IPS-18a (cell line): ENCODE measurements at regions not wholly inside any gene's neighbourhood (a gene's known extent, or its start where the extent isn't known, plus 50 kb on each side); places are given as distances from the start of the nearest gene placed in this dataset.

Source experiments
- H3K27ac ChIP-seq: one replicate; pipeline ENCODE4 v1.5.1; 2013; ENCODE audit warnings: low read length
- H3K27me3 ChIP-seq: one replicate; pipeline ENCODE4 v1.6.1; 2013; ENCODE audit warnings: mild to moderate bottlenecking, low read length; ENCODE audit not compliant: control insufficient read depth, insufficient read depth
- H3K36me3 ChIP-seq: one replicate; pipeline ENCODE4 v1.6.1; 2013; ENCODE audit warnings: low read depth, low read length; ENCODE audit not compliant: control insufficient read depth
- H3K4me1 ChIP-seq: one replicate; pipeline ENCODE4 v1.6.1; 2013; ENCODE audit warnings: low read depth, low read length; ENCODE audit not compliant: control insufficient read depth
- H3K4me3 ChIP-seq: one replicate; pipeline ENCODE4 v1.5.1; 2013; ENCODE audit warnings: low read length
- H3K9ac ChIP-seq: one replicate; pipeline ENCODE4 v1.6.1; 2013; ENCODE audit warnings: mild to moderate bottlenecking, low read length, moderate library complexity
- H3K9me3 ChIP-seq: one replicate; pipeline ENCODE4 v1.6.1; 2013; ENCODE audit warnings: low read depth, low read length; ENCODE audit not compliant: control insufficient read depth

DNA sequence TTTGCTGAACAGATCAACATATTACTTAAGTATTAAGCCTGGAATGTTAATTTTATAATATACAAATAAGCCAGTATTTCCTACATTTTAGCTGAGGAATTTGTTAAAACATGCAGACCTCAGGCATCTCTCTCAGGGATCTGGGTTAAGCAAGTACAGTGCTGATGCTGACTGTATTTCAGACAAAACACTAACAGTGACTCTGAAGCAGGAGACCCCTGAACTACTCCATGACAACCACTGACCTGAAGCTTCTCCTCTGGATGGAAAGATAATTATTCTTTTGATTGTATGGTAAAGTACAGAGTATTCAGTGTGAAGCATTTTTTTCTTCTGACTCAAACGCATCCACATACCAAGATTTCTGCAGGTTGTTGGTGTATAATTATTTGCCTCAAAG is 680.8 kb downstream of the LIG4 start:
- Histone ChIP-seq H3K9me3 (no peaks in the 10 kb centered on the region), H3K4me3 (no peak overlapping the region), H3K36me3 (no peaks in the 10 kb centered on the region), H3K4me1 (no peaks in the 10 kb centered on the region), H3K9ac (no peak overlapping the region), H3K27me3 (no peaks in the 10 kb centered on the region), H3K27ac (no peak overlapping the region)

DNA sequence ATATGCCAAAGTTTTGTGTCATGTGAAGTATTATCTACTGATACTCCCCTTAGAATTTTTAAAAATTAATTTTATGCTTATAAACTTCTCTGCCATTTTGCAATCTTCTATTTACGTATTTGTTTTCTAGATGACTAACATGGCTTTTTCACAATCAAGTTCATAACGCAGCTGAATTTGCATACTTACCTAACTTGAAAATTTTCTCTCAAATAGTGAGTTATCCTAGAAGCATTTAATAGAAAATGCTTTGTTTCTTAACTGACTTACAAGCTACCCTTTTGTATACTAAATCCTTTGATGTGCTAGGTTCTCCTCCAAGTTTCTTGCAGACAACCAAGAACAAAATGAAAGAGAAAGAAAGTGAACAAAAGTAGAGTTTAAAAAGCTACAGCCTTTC is 683.5 kb downstream of the LIG4 start:
- Histone ChIP-seq H3K9ac (no peak overlapping the region), H3K4me3 (no peak overlapping the region), H3K36me3 (no peaks in the 10 kb centered on the region), H3K9me3 (no peaks in the 10 kb centered on the region), H3K27me3 (no peaks in the 10 kb centered on the region), H3K4me1 (no peaks in the 10 kb centered on the region), H3K27ac (no peak overlapping the region)

DNA sequence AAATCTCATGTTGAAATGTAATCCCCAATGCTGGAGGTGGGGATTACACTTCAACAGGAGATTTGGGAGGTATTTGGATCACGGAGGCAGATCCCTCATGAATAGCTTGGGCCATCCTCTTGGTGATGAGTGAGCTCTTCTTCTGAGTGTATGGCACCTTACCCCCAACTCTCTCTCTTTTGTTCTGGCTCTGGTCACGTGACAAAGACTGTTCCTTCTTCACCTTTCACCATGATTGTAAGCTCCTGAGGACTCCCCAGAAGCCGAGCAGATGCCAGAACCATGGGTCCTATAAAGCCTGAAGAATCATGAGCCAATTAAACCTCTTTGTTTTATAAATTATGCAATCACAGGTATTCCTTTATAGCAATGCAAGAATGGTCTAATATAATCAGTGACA is 684.2 kb downstream of the LIG4 start:
- H3K36me3 ChIP-seq: no peaks in the 10 kb centered on the region
- no peak overlapping the region for H3K4me3 ChIP-seq
- H3K4me1 ChIP-seq: no peaks in the 10 kb centered on the region
- no peak overlapping the region for H3K9ac ChIP-seq
- no peaks in the 10 kb centered on the region for H3K27me3 ChIP-seq
- H3K27ac ChIP-seq: no peak overlapping the region
- no peaks in the 10 kb centered on the region for H3K9me3 ChIP-seq

DNA sequence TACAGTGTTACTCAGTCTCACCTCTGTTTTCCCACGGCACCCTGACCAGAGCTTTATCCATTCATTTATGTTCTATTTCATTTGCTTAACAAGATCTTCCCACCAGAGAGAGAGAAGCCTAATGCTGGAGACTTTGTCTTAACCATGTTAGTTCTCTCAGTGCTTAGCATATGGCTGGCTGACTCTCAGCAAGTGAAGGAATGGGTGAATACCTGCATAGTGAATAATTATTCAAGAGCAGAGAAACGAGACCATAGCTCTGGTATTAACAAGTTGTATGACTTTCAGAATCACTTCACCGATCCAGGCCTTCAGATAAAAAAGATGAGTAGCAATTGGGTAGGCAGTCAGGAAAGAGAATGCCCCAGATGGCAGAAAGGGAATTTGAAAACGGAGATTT is 686.3 kb downstream of the LIG4 start:
- Histone ChIP-seq H3K27me3 (no peaks in the 10 kb centered on the region), H3K9ac (no peak overlapping the region), H3K36me3 (no peaks in the 10 kb centered on the region), H3K4me1 (no peaks in the 10 kb centered on the region), H3K27ac (no peak overlapping the region), H3K9me3 (no peaks in the 10 kb centered on the region), H3K4me3 (no peak overlapping the region)

DNA sequence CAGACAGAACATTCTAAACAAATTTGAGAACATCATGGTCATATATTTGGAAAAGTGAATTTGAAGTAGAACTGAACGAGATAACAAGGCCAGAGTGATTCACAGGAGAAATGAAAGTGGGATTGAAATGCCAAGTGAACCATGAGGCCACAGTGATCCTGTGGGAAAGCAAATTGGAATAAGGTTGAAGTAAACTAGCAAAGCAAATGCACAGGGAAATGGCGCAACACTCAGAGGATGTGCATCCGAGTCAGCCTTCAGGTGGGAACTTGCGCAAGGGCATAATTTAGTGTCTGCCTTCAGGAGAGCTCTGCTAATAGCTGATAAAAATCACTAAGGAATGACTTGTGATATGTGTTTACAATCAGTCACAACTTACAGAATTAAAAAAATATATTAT is 696.6 kb downstream of the LIG4 start:
- Histone ChIP-seq H3K9me3 (no peaks in the 10 kb centered on the region), H3K27ac (no peak overlapping the region), H3K4me1 (no peaks in the 10 kb centered on the region), H3K27me3 (no peaks in the 10 kb centered on the region), H3K4me3 (no peak overlapping the region), H3K9ac (no peak overlapping the region), H3K36me3 (no peaks in the 10 kb centered on the region)

DNA sequence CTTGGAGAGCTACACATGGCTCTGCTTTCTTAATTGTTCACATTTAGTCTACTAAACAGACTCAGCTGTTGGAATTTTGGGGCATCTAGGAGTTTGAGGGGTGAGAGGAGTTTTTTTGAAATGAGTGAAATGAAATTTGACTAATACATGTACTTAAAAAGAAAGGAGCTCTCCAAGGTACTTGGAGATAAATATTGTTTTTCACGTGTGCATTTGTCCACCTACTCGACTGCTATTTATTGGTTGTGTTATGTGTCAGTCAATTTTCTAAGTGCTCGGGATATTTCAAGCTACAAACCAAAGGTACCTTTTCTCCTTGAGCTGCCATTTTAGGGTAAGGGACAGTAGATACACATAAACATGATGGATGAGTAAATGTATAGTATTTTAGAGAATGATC is 697.0 kb downstream of the LIG4 start:
- H3K4me1 ChIP-seq: no peaks in the 10 kb centered on the region
- no peak overlapping the region for H3K9ac ChIP-seq
- no peaks in the 10 kb centered on the region for H3K9me3 ChIP-seq
- no peaks in the 10 kb centered on the region for H3K36me3 ChIP-seq
- no peak overlapping the region for H3K27ac ChIP-seq
- H3K4me3 ChIP-seq: no peak overlapping the region
- no peaks in the 10 kb centered on the region for H3K27me3 ChIP-seq

DNA sequence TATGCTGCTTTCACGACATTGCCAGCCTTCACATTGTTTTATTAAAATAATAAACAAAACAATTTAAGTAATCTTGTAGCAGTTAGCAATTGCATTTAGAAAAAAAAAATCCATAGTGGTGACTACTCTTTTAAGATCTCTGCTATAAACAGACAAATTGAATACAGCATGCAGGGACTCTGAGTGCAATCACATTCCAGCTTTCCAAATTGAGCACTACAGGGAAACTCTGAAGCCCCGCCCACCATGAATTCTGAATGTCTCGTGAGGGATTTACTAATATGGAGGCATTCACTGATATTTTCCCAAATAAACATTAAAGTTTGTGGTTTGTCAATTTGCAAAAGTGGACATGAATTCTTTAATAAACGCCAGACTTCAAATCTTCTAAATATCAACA is 698.8 kb downstream of the LIG4 start:
- peaks cover 3% of the 10 kb centered on the region for H3K4me1 ChIP-seq
- H3K27ac ChIP-seq: no peak overlapping the region
- no peaks in the 10 kb centered on the region for H3K36me3 ChIP-seq
- no peaks in the 10 kb centered on the region for H3K9me3 ChIP-seq
- no peak overlapping the region for H3K4me3 ChIP-seq
- no peak overlapping the region for H3K9ac ChIP-seq
- no peaks in the 10 kb centered on the region for H3K27me3 ChIP-seq

DNA sequence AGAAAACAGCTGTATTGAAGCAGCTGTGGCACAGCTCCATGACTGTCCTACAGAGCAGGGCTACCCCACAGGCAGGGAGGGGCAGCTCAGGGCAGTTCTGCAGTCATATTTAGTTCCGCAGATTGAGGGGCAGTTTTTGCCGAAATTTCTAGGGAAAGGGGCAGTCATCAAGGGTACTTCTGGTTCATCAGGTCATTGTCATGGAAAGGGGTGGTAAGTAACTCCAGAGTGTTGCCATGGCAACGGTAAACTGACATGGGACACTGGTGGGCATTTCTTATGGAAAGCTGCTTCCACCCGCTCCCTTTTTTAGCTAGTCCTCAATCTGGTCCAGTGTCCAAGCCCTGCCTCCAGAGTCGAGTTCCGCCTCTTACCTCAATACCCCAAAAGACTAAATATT is 702.8 kb downstream of the LIG4 start:
- Histone ChIP-seq H3K36me3 (no peaks in the 10 kb centered on the region), H3K4me1 (peaks cover 3% of the 10 kb centered on the region), H3K27me3 (no peaks in the 10 kb centered on the region), H3K9me3 (no peaks in the 10 kb centered on the region), H3K27ac (no peak overlapping the region), H3K4me3 (no peak overlapping the region), H3K9ac (no peak overlapping the region)

DNA sequence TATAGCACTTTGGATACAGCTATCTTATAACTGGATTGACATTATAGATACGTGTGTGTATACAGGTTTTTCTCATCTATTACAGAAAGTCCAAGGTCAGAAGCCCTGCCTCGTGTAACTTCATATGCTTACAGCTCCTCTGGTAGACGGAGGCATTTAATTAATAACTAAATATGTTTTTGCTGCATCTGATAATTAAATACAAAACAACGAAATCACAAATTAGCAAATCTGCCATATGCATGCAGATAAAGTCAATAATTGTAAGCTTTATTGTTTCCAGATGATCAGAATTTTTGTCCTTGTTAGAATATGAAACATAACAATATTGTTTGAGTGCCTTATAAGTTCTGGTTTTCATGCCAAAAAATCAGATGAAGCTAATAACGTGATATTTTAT is 717.7 kb downstream of the LIG4 start:
- H3K9ac ChIP-seq: no peak overlapping the region
- no peak overlapping the region for H3K4me3 ChIP-seq
- H3K27me3 ChIP-seq: no peaks in the 10 kb centered on the region
- H3K36me3 ChIP-seq: no peaks in the 10 kb centered on the region
- no peaks in the 10 kb centered on the region for H3K4me1 ChIP-seq
- no peak overlapping the region for H3K27ac ChIP-seq
- H3K9me3 ChIP-seq: no peaks in the 10 kb centered on the region

DNA sequence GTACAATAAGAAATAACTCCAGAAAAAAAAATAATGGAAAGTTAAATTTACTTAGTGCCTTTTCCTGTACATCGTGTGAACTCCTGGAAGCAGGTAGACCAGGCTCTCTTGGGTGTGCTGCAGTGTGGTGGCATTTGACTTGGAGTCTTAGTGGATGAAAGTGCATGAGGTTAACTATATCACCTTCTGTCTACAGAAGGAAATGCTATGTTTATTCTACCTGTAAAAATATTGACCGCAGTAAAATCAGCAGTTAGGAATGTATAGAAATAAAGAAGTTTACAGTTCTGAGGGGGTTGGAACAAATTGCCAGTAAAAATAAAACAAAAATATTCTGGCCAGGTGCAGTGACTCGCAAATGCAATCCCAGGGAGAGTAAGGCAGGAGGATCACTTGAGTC is 722.1 kb downstream of the LIG4 start:
- H3K9ac ChIP-seq: no peak overlapping the region
- H3K4me3 ChIP-seq: no peak overlapping the region
- H3K27me3 ChIP-seq: no peaks in the 10 kb centered on the region
- H3K36me3 ChIP-seq: no peaks in the 10 kb centered on the region
- no peaks in the 10 kb centered on the region for H3K9me3 ChIP-seq
- H3K4me1 ChIP-seq: no peaks in the 10 kb centered on the region
- no peak overlapping the region for H3K27ac ChIP-seq

DNA sequence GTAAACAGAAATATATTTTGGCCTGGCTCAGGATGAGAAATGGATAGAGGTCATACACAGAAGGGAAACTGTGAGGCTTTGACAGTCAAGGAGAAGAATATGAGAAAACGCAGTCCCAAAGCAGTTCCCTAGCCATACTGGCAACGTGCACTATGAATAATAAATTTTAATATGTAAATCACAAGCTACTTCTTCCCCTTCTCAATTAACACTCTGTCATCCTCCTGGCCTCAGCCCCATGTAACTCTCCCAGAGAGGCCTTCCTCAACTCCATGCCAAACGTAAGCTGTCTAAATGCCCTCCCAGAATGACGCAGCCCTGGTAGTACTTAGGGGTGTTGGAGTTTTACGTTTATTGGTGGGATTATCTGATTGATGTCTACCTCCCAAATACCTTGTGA is 732.6 kb downstream of the LIG4 start:
- Histone ChIP-seq H3K4me1 (peaks cover 3% of the 10 kb centered on the region), H3K9ac (no peak overlapping the region), H3K27me3 (no peaks in the 10 kb centered on the region), H3K4me3 (no peak overlapping the region), H3K27ac (no peak overlapping the region), H3K36me3 (no peaks in the 10 kb centered on the region), H3K9me3 (no peaks in the 10 kb centered on the region)

DNA sequence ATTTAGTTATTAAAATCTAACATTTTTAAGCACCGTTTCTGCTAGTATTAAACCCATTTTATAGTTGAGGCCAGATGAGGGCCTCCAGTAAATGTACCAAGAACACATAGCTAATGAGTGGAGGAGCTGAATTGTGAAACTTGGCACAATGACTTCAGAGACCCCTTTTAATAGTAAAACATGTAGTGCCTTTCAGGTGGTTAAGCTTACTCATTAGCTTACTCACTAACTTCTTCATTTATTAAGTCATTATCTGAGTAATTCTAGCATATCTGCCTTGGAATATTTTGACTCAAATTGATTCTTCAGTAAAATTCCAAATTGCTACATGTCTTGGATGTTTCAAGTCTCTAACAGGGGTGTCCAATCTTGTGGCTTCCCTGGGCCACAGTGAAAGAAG is 735.2 kb downstream of the LIG4 start:
- Histone ChIP-seq H3K9ac (no peak overlapping the region), H3K27me3 (no peaks in the 10 kb centered on the region), H3K27ac (no peak overlapping the region), H3K36me3 (no peaks in the 10 kb centered on the region), H3K4me3 (no peak overlapping the region), H3K9me3 (no peaks in the 10 kb centered on the region), H3K4me1 (peaks cover 3% of the 10 kb centered on the region)
